GM12875 (cell line): ENCODE measurements at regions not wholly inside any gene's neighbourhood (a gene's known extent, or its start where the extent isn't known, plus 50 kb on each side); places are given as distances from the start of the nearest gene placed in this dataset.

Experiments used
- H3K4me3 ChIP-seq: one replicate; pipeline ENCODE4 v1.5.1; 2011; ENCODE audit warnings: low read depth, low read length, control low read depth
- CTCF ChIP-seq: IDR thresholded peaks from 2 replicates; pipeline ENCODE4 v1.5.1; 2011; ENCODE audit warnings: low read depth, mild to moderate bottlenecking, control low read depth, inconsistent platforms, low read length, moderate library complexity, borderline replicate concordance; ENCODE audit not compliant: insufficient read depth

GRCh38 chr6:165925474-165926156 lies 242.0 kb downstream of the TBXT start:
- H3K4me3 ChIP-seq = no peak overlapping the region
- TF ChIP-seq CTCF = no peak

GRCh38 chr6:165922309-165922794 lies 245.3 kb downstream of the TBXT start:
- no peak overlapping the region for H3K4me3 ChIP-seq
- no peak for TF ChIP-seq CTCF

- no peak overlapping the region for H3K4me3 ChIP-seq
- TF ChIP-seq CTCF = no peak
Observed at GRCh38 chr6:165920896-165921671, 246.6 kb downstream of the TBXT start.

- H3K4me3 ChIP-seq = no peak overlapping the region
- TF ChIP-seq CTCF = no peak
Observed at GRCh38 chr6:165917576-165917975, 250.1 kb downstream of the TBXT start.

GRCh38 chr6:165915022-165915770 lies 252.2 kb upstream of the PDE10A start:
- H3K4me3 ChIP-seq = no peak overlapping the region
- TF ChIP-seq CTCF = no peak

- no peak for TF ChIP-seq CTCF
- H3K4me3 ChIP-seq = no peak overlapping the region
Observed at GRCh38 chr6:165913676-165914570, 250.9 kb upstream of the PDE10A start.
